NCI-H526 (cell line): ENCODE measurements at regions not wholly inside any gene's neighbourhood (a gene's known extent, or its start where the extent isn't known, plus 50 kb on each side); places are given as distances from the start of the nearest gene placed in this dataset.

Experiments used
- DNase-seq, 2 experiments: peaks; one replicate each; lab custom pipeline; 2025; lab: John Stamatoyannopoulos, UW

- DNase-seq, result no peak
Measured at GRCh38 chr12:88251798-88252197, 109.7 kb downstream of the TMTC3 start.

DNA sequence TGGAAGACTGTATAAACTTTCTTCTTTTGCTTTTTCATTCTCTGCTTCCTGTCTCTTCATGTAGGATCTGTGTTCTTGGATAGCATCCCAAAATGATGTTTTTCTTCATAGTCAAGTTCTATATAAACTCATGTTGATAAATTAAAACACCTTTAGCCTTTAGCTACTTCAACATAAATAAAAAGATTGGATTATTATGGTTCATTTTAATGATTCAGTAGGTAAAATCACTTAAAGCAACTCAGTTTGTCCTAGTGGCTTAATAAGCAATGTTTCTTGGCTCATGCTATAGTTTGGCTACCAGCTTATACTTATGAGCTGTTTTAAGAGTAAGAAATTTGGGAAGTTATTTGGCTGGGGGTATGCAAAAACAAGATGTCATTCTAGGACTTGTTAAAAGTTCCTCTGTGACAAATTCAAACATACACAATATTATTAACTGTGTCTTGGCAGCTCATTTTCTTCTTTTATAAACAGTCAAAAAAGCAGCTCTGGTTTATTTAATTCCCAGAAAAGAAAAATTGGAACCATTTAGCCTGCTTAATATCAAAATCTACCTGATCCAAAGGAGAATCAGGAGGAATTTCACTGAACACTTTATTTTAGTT lies 111.4 kb downstream of the TMTC3 start:
- DNase-seq, result no peak

- no peak for DNase-seq
Measured at GRCh38 chr12:88255224-88255623, 113.1 kb downstream of the TMTC3 start.

DNA sequence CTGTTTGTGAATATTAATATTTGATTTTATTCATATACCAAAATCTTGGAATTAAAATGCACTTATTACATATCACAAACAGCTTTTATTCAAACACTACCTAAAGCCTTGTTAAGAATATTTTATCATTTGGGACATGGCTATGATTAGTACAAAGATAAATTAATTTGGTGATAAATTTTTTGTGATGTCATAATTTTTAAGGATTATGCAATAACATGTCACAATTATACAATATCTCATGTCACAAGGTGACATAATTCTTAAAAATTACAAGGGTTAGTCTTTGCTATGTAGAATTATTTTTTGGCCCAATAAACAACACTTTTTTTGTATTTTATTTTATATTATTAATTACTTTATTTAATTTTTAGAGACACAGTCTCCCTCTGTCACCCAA lies 113.7 kb downstream of the TMTC3 start:
- DNase-seq, result no peak

DNA sequence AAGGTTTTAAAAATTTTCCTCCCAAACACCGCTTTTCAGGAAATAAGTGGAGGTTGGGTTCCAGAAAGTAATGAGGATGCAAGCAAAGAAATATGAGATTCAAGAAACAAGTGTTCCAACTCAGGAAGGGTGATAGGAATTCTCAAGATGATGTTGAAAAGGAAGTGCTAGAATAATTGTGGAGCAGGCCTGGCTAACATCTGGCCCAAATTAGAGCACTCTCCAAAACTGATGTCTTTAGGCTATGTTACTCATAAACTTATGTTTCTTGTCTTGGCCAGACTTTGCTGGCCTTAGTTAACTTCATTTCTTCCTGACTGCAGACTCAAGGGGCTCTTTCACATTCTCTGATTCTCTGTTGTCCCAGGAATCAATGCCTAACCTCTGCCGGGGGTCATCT lies 116.3 kb downstream of the TMTC3 start:
- no peak for DNase-seq

- DNase-seq, result no peak
Measured at GRCh38 chr12:88266806-88267360, 124.8 kb downstream of the TMTC3 start.

DNA sequence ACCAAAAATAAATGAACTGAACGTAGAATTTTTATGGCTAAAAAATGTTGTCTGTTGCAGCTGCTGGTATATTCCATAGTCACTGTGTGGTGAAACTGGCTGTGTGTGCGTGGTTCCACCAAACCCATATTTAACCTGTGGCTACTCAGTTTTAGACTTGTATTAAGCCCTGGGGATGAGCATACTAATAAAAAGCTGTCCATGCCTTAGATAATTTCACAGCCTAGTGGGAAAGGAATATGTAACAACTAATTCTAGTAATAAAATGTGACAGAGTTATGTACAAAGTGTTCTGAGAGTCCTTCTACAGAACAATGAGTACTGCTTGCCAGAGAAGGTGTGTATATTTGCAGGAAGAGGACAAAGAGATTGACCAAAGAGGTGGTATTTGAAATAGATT lies 125.5 kb downstream of the TMTC3 start:
- DNase-seq, result no peak

- DNase-seq, result no peak
Measured at GRCh38 chr12:88272456-88272855, 130.3 kb downstream of the TMTC3 start.

- DNase-seq, result no peak
Measured at GRCh38 chr12:88273450-88273849, 131.3 kb downstream of the TMTC3 start.

DNA sequence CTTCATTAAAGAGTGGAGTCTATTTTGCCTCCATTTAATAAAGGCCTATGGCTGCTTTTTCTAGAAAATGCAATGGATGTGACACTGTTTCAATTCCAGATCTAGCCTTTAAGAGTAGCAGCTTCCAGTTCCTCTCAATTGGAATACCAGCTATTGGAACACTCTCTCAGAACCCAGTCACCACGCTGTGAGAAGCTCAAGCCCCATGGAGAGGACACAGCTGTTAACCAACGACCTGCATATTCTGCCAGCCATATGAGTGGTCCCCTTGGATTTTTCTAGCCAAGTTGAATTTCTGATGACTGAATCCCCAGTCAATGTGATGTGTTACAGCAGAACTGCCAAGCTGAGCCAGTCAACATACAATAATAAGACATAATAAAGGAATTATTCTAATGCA lies 131.8 kb downstream of the TMTC3 start:
- DNase-seq, result no peak

DNA sequence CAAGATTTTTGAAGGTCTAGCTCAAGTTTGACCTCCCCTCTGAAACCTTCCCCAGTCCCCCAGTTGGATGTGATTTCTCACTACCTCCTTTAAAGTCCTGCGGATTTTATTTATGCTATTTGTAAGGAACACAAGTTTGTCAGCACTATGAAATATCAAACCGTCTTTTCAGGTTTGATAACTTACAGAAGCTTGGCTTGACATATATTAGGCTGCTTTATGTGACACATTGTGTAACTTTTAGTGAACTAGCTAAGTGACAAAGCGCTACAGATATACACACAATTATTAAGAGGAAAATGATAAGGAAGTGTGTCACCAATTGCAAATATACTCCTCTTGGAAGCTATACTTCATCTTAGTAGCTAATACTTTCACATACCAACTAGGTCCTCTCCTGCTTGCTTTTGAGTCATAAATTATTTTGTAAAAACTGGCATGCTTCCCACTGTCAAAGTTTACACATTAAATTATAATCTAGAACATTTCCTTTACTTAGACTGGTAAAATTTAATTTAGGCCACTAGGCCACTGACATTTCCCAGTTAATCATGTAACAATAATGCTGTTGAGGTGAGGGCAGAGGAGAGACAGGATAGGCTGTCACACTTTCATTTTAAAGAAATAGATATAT lies 149.5 kb downstream of the TMTC3 start:
- no peak for DNase-seq

DNA sequence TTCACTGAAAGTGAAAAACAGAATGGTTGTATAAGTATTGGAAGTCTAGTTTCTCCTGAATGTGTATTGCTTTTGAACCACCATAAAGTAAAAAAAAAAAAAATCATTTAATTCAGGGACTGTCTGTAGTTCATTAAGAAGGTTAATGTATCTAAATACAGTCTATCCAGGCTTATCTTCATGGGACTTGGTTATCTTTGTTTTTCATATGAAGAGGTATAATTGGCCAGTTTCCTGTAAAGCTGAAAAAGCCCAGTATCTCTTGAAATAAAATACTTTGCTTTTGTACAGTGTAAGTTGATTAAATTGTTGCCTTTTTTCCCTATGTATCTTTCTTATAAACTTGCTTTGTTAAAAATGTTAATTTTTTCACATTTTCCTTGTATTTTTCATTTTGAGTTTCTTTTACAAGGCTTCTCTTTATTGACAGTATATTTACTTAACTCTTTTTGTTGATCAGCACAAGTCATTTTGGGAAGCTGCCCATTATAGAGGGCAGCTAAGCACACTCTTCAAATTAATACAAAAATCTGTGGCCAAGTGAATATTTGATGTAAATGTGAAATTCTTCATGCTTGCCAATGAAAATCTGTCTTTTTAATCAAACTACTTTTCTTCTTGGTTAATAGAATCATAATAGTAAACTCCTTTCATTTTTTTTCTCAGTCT lies 156.0 kb downstream of the TMTC3 start:
- no peak for DNase-seq

DNA sequence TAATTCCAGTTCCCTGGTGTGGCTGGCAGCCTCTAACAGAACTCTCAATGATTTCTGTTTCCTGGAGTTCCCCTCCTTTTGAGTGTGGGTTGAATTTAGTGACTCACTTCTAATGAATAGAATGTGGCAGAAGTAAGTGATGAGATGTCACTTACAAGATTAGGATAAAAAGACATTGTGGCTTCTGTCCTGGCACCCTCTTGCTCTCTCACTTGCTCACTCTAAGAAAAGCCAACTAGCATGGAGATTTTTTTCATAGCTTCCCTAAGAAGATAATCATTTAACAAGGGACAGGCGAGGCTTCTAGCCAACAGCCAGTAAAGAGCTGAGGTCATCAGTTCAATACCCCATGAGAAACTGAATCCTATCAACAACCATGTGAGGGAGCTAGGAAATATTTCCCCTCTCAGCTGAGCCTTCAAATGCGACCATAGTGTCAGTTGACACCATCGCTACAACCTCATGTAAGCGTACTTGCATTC lies 156.7 kb downstream of the TMTC3 start:
- DNase-seq, result no peak

- no peak for DNase-seq
Measured at GRCh38 chr12:88299567-88300101, 157.5 kb downstream of the TMTC3 start.

DNA sequence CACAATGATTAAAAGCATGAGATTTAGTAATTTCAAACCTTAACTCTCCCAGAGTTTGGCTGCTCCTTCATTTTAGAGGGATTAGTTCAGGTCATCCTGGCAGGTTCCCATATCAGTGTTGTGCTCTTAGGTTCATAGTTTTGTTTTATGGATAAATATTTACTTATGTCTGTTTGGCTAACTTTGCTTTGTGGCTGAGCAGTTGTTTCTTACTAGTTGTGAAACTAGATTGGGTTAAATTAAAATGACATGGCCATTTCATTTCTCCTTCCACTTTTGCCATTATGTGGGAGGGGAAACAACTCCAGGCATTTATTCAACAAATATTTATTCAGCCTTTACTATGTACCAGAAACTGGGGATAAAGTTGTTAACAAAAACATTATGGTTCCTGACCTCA lies 158.8 kb downstream of the TMTC3 start:
- no peak for DNase-seq

GRCh38 chr12:88303335-88303734 lies 161.2 kb downstream of the TMTC3 start:
- no peak for DNase-seq

- DNase-seq, result no peak
Measured at GRCh38 chr12:88305254-88305890, 163.3 kb downstream of the TMTC3 start.

- no peak for DNase-seq
Measured at GRCh38 chr12:88306471-88307069, 164.5 kb downstream of the TMTC3 start.

DNA sequence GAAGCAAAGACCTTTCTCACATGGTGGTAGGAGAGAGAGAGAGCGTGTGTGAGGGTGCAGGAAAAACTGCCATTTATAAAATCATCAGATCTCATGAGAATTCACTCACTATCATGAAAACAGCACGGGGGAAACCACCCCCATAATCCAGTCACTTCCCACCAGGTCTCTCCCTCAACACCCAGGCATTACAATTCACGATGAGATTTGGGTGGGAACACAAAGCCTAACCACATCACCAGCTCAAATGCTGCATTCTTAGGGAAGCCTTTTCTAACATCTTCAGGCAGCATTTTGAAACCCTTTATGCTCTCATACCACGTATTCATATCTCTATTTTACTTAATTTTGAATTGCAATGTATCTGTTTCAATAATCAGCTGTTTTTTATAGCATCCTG lies 165.9 kb downstream of the TMTC3 start:
- DNase-seq, result no peak

GRCh38 chr12:88308825-88309224 lies 166.7 kb downstream of the TMTC3 start:
- DNase-seq, result no peak

DNA sequence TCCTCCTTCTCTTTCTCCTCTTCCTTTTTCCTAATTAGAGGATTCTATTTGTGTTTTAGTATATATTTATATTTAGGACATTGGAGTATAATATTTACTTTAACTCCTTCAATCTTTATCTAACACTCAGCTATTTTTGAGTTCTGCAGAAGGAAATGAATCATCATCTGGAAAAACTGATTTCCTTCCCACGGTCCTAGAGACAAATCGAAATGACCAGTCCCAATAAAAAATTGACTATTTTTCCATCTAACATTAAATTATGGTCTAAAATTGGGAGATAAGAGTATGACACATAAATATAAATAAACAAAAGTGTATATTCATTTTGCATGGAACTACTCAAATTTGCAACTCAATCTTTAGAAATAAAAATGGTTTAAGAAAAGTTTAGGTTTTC lies 167.4 kb downstream of the TMTC3 start:
- no peak for DNase-seq

DNA sequence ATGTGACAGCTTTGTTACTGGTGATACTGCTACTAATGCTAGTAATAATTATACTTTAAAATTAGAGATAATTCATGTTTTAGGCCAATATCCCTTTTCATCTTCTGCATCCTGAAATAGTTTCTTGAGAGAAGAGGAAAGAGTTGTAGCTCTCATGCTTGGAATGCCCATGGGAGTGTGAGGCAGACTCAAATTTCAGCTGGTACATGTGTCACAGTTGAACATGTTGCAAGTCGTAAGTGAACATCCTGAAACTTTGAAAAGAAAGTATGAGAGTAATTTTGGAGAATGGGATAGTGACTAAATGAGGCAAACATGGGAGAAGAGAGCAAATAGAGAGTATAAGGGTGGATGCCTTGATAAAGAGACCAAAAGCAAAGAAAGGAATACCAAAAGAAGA lies 168.0 kb downstream of the TMTC3 start:
- DNase-seq, result no peak
